ENCODE measurements at regions not wholly inside any gene's neighbourhood (a gene's known extent, or its start where the extent isn't known, plus 50 kb on each side); places are given as distances from the start of the nearest gene placed in this dataset.

DNA sequence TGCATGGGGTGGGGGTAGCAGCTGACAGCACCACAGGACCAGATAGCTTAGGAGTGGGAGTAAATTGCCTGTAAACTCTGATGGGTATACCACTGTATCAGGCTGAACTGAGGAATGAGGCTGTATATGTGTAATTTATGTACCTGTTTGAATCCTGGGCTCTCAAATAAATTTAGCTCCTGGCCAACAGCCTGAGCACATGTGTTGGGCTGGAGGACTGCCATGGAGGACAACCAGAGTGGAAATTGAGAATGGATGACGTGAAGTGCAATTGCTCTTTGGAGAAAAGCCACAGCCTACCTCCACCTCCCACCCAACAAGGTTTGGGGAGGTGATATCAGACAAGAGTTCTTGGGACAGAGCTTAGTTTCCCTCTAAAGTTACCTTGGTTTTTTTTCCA is 328.6 kb upstream of the PROK2 start:
- Histone ChIP-seq H3K4me3 (ENCODE audit: low read length) (no peak overlapping the region), H3K9me3 (ENCODE audit: low read depth, low read length) (no peaks in the 10 kb centered on the region), H3K4me1 (ENCODE audit: insufficient read depth, low read length) (no peaks in the 10 kb centered on the region), H3K27me3 (ENCODE audit: insufficient read depth, low read length) (no peaks in the 10 kb centered on the region)

DNA sequence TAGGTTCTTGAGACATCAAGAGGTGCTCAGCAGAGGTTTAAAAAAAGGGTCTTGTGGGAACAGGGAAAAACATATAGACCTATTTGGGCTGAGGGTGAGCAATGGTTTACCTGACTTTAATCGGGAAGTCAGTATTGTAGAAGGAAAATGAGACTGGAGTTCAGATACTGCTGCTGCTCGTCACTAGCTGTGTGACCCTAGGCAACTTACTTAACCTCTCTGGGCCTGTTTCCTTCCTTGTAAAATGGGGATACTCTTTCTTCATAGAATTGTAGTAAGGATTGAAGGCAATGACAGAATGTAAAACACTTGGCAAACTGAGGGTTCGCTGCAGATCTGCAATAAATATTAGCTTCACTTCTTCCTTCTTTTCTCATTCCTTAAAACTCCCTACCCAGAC is 327.5 kb upstream of the PROK2 start:
- Histone ChIP-seq H3K9me3 (ENCODE audit: low read depth, low read length) (no peaks in the 10 kb centered on the region), H3K4me1 (ENCODE audit: insufficient read depth, low read length) (no peaks in the 10 kb centered on the region), H3K27me3 (ENCODE audit: insufficient read depth, low read length) (no peaks in the 10 kb centered on the region)

DNA sequence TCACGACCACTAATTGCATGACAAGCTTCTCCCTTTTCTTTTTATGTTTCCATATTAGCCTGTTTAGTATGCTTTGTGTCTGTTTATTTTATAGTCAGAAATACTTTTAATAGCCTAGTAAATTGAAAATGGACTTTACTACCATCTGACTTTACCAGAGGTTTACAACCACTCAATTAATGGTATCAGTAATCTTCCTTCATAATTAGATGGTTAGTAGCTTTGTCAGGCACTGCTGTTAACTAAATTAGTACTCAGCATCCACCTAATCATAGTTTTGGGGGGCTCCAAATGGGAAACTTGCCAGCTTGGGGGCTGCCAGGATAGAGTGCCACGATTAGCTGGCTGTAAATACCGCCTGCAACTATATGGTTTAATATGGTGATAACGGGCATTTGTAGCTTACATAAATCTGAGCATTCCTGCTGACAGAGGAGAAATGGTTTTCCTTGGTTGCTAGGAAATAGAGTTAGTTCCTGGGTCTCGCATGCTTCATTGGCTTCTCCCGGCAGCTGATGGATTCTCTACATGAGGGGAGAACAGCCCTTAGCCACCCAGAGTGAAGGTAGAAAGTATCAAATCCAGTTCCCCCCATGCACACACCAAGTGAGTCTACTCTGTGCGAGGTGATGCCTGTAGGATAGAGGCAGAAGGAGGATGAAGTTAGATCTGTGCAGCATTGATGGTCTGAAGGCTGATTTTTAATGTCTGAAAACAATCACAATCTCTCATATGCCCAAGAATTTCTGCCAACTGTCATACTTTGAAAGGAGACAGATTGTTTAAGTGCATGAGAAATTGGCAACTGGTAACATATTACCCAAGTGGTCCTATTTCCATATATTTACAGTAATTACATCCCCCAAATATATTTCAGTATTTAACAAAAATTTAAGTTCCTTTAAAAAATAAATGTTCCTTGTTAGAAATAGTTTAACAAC is 326.6 kb upstream of the PROK2 start:
- Histone ChIP-seq H3K9me3 (ENCODE audit: low read depth, low read length) (no peaks in the 10 kb centered on the region), H3K4me1 (ENCODE audit: insufficient read depth, low read length) (no peaks in the 10 kb centered on the region), H3K27me3 (ENCODE audit: insufficient read depth, low read length) (no peaks in the 10 kb centered on the region), H3K4me3 (ENCODE audit: low read length) (no peak overlapping the region)

More for the DNA sequence above, 327.5 kb upstream of the PROK2 start:
- H3K4me3 ChIP-seq (ENCODE audit: low read length), result no peak overlapping the region

DNA sequence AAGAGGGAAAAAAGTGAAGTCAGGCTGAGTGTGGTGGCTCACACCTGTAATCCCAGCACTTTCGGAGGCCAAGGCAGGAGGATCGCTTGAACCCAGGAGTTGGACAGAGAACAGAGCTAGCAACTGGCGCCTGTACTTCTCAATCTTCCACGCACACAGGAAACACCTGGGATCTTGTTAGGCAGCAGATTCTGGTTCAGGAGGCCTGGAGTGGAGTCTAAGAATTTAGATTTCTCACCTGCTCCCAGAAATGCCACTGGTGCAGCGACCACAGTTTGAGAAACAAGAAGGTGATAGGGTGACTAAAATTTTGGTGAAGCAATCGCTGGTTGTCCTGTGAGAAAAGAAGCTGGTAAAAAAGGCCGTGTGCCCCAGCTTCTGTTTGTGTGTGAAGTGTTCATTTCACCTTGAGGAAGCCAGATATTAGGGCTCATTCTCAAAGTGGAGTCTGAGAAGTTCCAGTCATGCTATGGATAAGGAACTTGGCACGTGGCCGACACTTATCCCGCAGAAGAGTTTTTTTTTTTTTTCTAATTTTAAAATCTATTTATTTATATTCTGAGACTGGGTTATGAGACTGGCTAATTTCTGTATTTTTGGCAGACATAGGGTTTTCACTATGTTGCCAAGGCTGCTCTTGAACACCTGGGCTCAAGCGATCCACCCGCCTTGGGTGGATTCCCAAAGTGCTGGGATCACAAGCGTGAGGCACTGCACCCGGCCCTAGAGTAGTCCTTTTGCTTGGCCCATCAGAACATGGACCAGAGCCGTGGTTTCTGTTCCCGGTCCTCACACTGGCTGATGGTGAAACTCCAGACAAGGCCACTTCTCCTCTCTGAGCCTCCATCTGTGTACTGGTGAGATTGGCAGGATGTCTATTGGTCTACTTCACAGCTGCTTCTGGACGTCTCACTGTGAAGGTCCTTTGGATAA is 324.6 kb upstream of the PROK2 start:
- no peak overlapping the region for H3K4me3 ChIP-seq (ENCODE audit: low read length)
- H3K4me1 ChIP-seq (ENCODE audit: insufficient read depth, low read length), result no peaks in the 10 kb centered on the region
- H3K27me3 ChIP-seq (ENCODE audit: insufficient read depth, low read length), result no peaks in the 10 kb centered on the region
- H3K9me3 ChIP-seq (ENCODE audit: low read depth, low read length), result no peaks in the 10 kb centered on the region

- no peaks in the 10 kb centered on the region for H3K27me3 ChIP-seq (ENCODE audit: insufficient read depth, low read length)
- no peaks in the 10 kb centered on the region for H3K9me3 ChIP-seq (ENCODE audit: low read depth, low read length)
- peaks cover 31% of the 10 kb centered on the region for H3K4me1 ChIP-seq (ENCODE audit: insufficient read depth, low read length)
- no peak overlapping the region for H3K4me3 ChIP-seq (ENCODE audit: low read length)
Measured at GRCh38 chr3:72105306-72105705, 320.4 kb upstream of the PROK2 start.

DNA sequence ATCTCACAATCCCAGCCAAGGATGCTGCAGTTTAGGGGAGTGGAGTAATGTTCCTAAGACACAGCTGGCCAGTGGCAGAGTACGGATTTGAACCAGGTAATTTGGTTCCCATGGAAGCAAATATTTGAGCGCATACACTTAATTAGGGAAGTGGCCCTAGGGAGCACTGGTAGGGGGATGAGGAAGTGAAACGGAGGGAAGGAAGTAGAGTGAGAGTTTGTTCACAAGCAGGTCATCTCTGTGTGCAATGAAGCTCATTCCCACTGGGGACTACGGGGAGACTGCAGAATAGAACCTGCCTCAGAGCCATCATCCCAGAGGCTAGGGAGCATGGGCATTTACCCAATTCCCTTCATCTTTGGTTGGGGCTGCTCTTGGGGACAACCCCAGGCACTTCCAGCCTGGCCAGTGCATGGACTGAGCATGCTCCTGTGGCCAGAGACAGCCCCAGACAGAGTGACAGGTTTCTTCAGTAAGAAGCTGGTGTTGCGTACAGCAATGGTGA is 317.2 kb upstream of the PROK2 start:
- H3K4me1 ChIP-seq (ENCODE audit: insufficient read depth, low read length), result peaks cover 54% of the 10 kb centered on the region
- no peaks in the 10 kb centered on the region for H3K9me3 ChIP-seq (ENCODE audit: low read depth, low read length)
- no peak overlapping the region for H3K4me3 ChIP-seq (ENCODE audit: low read length)
- H3K27me3 ChIP-seq (ENCODE audit: insufficient read depth, low read length), result no peaks in the 10 kb centered on the region

DNA sequence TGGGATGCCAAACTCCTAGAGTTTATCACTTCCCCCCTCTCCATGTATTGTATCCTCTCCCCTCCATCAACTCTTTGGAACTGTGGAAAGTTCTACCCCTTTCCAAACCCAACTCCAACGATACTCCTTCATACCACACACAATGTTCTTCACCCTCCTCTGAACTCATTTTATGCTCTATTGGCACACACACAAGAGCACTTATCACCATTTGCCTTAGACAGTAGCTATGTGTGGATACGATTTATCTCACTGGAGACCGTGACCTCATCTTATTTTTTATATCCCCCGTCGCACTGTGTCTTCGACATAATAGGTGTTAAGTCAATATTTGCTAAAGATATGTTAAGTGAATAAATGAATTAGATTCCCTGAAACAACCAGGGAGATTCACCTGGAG is 316.5 kb upstream of the PROK2 start:
- Histone ChIP-seq H3K4me3 (ENCODE audit: low read length) (no peak overlapping the region), H3K9me3 (ENCODE audit: low read depth, low read length) (no peaks in the 10 kb centered on the region), H3K4me1 (ENCODE audit: insufficient read depth, low read length) (peaks cover 54% of the 10 kb centered on the region), H3K27me3 (ENCODE audit: insufficient read depth, low read length) (no peaks in the 10 kb centered on the region)

DNA sequence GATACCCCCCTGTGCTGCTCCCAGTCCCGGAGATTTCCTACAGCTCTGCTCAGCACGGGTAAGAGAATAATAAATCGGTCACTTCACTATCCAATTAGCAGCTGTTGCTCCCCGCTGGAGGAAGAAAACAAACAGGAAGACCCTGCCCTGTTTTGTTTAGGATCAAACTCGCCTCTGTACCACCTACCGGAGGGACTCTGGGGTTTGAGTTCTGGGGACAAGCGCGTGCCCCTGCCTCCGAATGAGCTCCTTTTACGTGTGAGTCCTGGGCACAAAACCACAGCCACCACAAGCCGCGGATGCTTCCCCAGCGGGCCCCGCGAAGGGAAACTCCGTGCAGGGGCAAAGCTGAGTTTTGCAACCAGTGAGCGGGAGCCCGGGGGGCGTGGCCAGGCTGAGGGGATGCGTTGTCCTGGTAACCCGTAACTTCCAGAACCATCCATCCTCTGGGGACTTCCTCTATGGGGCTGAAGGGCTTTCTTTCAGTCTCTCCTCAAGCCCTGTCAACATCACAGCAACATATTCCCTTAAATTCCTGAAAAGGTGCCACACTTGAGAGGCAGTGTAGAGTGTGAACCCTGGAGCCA is 315.7 kb upstream of the PROK2 start:
- H3K4me1 ChIP-seq (ENCODE audit: insufficient read depth, low read length), result peaks cover 57% of the 10 kb centered on the region
- peak overlapping the region; percentile 18 for H3K4me3 ChIP-seq (ENCODE audit: low read length)
- H3K27me3 ChIP-seq (ENCODE audit: insufficient read depth, low read length), result no peaks in the 10 kb centered on the region
- H3K9me3 ChIP-seq (ENCODE audit: low read depth, low read length), result no peaks in the 10 kb centered on the region

DNA sequence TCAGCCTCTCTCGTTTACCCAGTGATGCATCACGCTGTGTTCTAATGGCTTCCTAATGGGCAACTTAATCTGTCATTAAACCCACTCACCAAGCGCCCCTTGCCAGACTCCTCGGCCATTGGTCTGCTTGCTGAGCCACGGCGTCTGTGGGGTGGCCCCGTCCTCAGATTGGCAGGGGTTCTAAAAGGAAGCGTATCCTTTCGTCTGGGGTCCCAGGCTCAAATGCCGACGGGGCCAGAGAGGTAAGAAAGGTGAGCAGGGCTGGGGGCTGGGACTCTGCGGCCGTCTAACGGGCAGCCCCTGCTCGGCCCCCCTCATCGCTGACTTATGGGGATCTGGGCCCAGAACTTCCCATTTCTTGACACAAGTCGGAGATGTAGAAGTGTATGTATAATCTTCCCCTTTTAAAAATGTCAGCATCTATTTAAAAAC is 315.1 kb upstream of the PROK2 start:
- Histone ChIP-seq H3K4me3 (ENCODE audit: low read length) (peak overlapping the region; percentile 18), H3K9me3 (ENCODE audit: low read depth, low read length) (no peaks in the 10 kb centered on the region), H3K4me1 (ENCODE audit: insufficient read depth, low read length) (peaks cover 60% of the 10 kb centered on the region), H3K27me3 (ENCODE audit: insufficient read depth, low read length) (no peaks in the 10 kb centered on the region)

- H3K27me3 ChIP-seq (ENCODE audit: insufficient read depth, low read length), result no peaks in the 10 kb centered on the region
- no peaks in the 10 kb centered on the region for H3K9me3 ChIP-seq (ENCODE audit: low read depth, low read length)
- peak overlapping the region; percentile 18 for H3K4me3 ChIP-seq (ENCODE audit: low read length)
- H3K4me1 ChIP-seq (ENCODE audit: insufficient read depth, low read length), result peaks cover 60% of the 10 kb centered on the region
Measured at GRCh38 chr3:72099326-72100079, 314.6 kb upstream of the PROK2 start.

- Histone ChIP-seq H3K4me3 (ENCODE audit: low read length) (no peak overlapping the region), H3K4me1 (ENCODE audit: insufficient read depth, low read length) (peaks cover 50% of the 10 kb centered on the region), H3K27me3 (ENCODE audit: insufficient read depth, low read length) (no peaks in the 10 kb centered on the region), H3K9me3 (ENCODE audit: low read depth, low read length) (no peaks in the 10 kb centered on the region)
Measured at GRCh38 chr3:72097053-72097452, 312.1 kb upstream of the PROK2 start.

GRCh38 chr3:72095521-72095920 is 310.6 kb upstream of the PROK2 start:
- H3K27me3 ChIP-seq (ENCODE audit: insufficient read depth, low read length), result no peaks in the 10 kb centered on the region
- H3K4me3 ChIP-seq (ENCODE audit: low read length), result no peak overlapping the region
- H3K9me3 ChIP-seq (ENCODE audit: low read depth, low read length), result no peaks in the 10 kb centered on the region
- H3K4me1 ChIP-seq (ENCODE audit: insufficient read depth, low read length), result peaks cover 35% of the 10 kb centered on the region

GRCh38 chr3:72093992-72094334 is 309.0 kb upstream of the PROK2 start:
- Histone ChIP-seq H3K4me1 (ENCODE audit: insufficient read depth, low read length) (peaks cover 19% of the 10 kb centered on the region), H3K4me3 (ENCODE audit: low read length) (no peak overlapping the region), H3K27me3 (ENCODE audit: insufficient read depth, low read length) (no peaks in the 10 kb centered on the region), H3K9me3 (ENCODE audit: low read depth, low read length) (no peaks in the 10 kb centered on the region)

DNA sequence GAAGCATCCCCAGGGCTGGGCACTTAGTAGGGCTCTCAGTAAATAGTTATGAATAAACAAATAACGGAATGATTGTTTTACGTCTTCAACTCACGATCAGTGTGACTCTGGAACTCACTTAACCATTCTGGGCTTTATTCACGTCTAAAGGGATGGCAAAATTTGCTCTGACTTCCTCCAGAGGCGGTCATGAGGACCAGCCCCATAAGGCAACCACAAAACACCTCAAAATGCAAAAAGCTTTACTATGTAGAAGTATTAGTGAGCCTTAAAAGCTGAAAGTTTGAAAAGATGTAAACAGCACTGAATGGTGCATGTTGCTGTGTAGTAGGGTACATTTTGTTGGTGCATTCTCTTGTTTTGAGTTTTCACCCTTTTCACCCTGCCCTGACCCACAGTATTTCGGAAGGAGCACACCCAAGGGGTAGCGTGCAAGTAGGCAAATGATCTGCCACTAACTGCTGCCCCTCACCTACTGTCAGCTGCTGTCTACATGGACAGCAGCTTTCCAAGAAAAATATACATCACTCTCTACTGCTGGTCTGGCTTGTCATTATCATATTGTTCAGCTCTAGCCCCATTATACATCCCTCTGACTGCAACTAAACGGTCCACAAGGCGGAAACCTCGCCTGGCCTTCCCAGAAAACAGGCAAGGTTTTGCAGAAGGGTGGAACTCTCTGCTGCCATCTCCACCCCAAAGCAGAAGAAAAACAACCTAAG is 308.5 kb upstream of the PROK2 start:
- no peaks in the 10 kb centered on the region for H3K27me3 ChIP-seq (ENCODE audit: insufficient read depth, low read length)
- H3K9me3 ChIP-seq (ENCODE audit: low read depth, low read length), result no peaks in the 10 kb centered on the region
- H3K4me1 ChIP-seq (ENCODE audit: insufficient read depth, low read length), result peaks cover 14% of the 10 kb centered on the region
- H3K4me3 ChIP-seq (ENCODE audit: low read length), result no peak overlapping the region

All from mononuclear cell (primary cell).